Coronary artery (tissue), 2 donors: ENCODE measurements at regions not wholly inside any gene's neighbourhood (a gene's known extent, or its start where the extent isn't known, plus 50 kb on each side); places are given as distances from the start of the nearest gene placed in this dataset.
A peak's percentile ranks its signal among the peaks of the same experiment; 100 is the strongest.

Source experiments
- DNase-seq: peaks from one replicate; pipeline ENCODE4 v3.0.0-alpha.2; 2017; ENCODE audit warnings: low spot score
- H3K27ac ChIP-seq, 2 donors: fragments of 200-600 bp; sonication (generic); one replicate each; pipeline ENCODE4 v1.5.1; 2016 to 2019
- H3K4me3 ChIP-seq: fragments of 200-600 bp; sonication (generic); 2 replicates; pipeline ENCODE4 v1.5.1; 2016; ENCODE audit warnings: mild to moderate bottlenecking, moderate library complexity
- TF ChIP-seq, protein P1 (sequence below): fragments of 200-600 bp; sonication (generic); IDR thresholded peaks from one replicate; pipeline ENCODE4 v1.5.1; 2019; ENCODE audit warnings: antibody characterized with exemption

DNA sequence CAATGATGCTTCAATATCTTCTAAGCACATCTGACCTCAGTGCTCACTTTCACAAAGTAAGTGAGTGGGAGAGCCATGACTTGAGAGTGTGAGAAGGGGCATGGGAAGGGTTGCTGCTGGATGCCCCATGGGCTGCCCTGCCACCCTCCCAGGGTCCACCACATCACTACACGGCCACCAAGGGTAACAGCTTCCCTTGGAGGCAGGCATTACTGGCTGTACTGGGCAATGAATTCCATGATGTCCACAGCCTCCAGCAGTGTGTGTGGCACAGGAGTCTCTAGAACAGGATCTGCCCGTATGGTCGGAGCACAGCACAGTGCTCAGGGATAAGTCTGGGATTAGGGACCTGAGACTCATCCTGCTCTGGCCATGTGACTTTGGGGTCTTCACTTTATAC is 481.0 kb upstream of the MYT1L start:
- TF ChIP-seq, protein P1, sequence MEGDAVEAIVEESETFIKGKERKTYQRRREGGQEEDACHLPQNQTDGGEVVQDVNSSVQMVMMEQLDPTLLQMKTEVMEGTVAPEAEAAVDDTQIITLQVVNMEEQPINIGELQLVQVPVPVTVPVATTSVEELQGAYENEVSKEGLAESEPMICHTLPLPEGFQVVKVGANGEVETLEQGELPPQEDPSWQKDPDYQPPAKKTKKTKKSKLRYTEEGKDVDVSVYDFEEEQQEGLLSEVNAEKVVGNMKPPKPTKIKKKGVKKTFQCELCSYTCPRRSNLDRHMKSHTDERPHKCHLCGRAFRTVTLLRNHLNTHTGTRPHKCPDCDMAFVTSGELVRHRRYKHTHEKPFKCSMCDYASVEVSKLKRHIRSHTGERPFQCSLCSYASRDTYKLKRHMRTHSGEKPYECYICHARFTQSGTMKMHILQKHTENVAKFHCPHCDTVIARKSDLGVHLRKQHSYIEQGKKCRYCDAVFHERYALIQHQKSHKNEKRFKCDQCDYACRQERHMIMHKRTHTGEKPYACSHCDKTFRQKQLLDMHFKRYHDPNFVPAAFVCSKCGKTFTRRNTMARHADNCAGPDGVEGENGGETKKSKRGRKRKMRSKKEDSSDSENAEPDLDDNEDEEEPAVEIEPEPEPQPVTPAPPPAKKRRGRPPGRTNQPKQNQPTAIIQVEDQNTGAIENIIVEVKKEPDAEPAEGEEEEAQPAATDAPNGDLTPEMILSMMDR = no peak
- peak; percentile 56 for DNase-seq

DNA sequence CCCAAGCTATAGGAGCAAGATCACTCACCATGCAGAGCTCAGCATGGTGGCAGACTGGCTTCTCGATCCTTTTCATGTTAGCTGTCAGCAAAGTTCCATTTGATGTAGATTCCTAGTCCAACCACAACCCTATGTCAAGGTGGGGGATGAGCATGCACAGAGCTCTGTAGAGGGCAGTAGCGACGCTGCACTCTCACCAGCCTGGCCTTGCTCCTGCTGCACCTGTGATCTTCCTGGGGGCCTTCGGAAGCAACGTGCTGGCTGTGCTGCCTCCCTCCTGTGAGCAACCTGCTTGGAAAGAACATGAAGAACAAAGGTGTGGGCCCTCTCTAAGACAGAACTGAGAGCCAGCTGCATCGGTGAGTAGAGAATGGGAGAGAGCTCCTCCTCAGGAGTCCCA is 479.4 kb upstream of the MYT1L start:
- Histone ChIP-seq H3K27ac (no peak overlapping the region), H3K4me3 (no peak overlapping the region)
- TF ChIP-seq, protein P1 = no peak
- DNase-seq = peak; percentile 36

More for the DNA sequence above, 481.0 kb upstream of the MYT1L start:
- Histone ChIP-seq H3K4me3 (no peak overlapping the region), H3K27ac (no peak overlapping the region)

DNA sequence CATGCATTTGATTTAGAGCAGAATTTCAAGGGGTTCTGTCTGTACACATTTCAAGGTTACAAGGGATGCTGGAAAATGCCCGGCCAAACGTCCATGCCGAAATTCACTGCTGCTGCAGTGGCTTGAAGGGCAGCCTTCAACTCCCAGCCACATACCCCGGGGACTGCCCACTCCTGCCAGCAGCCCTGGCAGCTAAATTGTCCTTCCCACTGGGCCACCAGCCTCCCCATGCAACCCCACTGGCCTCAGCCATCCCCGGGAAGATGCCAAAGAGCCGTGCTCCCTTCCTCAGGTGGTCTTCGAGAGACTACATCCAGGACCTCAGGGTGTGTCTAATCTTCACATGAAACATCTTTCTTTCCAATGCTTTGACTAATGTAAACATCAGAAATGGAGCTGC is 478.7 kb upstream of the MYT1L start:
- TF ChIP-seq, protein P1 = no peak
- no peak overlapping the region for H3K4me3 ChIP-seq
- no peak overlapping the region for H3K27ac ChIP-seq
- peak; percentile 52 for DNase-seq

DNA sequence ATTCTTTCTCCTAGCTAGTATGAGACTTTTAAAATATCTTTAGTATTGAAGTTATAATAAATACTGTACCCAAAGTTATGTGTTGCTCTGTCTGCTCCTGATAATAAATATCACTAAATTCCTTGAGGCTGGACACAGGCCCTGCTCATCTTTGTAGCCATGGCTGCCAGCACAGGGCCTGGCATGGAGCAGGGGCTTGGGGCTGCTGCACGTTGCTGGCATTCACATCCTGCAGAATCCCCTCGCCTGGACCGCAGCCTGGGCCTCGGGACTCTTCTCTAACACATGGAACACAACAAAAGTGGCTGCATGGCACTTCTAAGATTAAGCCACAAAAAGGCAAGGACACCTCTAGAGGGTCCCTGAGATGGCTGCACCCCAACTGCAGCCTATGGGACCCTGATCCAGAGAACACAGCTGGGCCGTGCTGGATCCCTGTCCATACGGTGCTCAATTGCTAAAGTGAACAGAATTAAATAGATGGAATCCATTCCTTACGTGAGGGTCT is 477.5 kb upstream of the MYT1L start:
- TF ChIP-seq, protein P1 = no peak
- Histone ChIP-seq H3K27ac (no peak overlapping the region), H3K4me3 (no peak overlapping the region)
- DNase-seq = no peak

DNA sequence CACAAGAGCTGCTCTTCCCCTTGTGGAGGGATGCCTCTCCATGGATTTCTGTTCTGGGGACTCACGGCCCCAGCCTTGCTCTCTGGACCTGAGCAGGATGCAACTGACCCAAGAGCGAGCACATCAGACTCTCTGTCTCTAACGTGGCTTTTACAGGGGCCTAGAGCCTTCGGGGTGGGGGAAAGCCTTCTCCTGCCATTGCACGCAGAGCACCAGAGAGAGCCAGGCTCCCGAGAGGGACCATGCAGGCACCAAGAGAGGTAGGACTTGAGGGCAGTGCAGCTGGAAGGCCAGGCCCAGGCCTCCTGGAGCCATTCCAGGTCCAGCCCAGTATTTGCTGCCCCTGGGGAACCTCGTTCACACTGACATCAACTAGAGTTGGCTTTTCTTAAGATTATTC is 475.6 kb upstream of the MYT1L start:
- no peak overlapping the region for H3K4me3 ChIP-seq
- TF ChIP-seq, protein P1 = no peak
- peak; percentile 29 for DNase-seq
- H3K27ac ChIP-seq = no peak overlapping the region

DNA sequence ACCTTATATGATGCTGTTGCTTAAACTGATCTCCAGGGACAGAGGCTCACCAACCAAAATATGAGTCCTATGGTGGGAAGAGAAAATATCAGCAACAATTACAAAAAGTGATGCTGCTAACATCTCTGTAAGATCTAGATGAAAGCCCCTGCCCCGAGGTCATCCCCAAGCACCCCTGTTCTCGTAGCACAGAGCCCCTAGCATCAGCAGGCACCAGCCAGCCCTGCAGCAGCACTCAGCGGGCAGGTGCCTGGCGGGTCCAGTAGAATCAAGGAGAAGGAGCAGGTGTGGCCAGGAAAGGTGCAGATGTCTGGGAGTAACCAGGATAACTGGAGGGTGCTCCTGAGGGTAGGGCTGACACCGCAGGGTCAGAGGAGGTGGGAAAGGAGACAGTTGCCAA is 474.2 kb upstream of the MYT1L start:
- Histone ChIP-seq H3K27ac (no peak overlapping the region), H3K4me3 (no peak overlapping the region)
- DNase-seq = peak; percentile 50
- TF ChIP-seq, protein P1 = no peak

DNA sequence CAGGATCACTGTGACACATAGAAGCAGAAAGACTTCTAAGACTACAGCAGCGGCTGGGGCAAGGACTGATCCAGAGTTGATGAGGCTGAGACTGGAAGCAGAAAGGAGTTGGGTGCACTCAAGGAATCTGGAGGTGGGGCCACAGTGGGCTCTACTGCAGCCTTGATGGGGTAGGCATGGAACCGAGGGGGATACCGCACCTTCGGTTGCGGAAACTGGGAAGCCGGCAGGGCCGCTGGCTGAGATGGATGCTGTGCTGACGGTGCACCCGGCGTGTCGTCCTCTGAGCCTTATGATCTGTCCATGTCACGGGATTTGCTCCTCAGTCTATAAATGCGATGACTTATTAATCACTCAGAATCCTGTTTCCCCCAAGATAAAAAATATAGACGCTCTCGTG is 473.5 kb upstream of the MYT1L start:
- no peak overlapping the region for H3K27ac ChIP-seq
- peak; percentile 28 for DNase-seq
- TF ChIP-seq, protein P1 = no peak
- H3K4me3 ChIP-seq = no peak overlapping the region
